B cell (primary cell): ENCODE measurements at regions not wholly inside any gene's neighbourhood (a gene's known extent, or its start where the extent isn't known, plus 50 kb on each side); places are given as distances from the start of the nearest gene placed in this dataset.

Source experiments
- EZH2 ChIP-seq: IDR thresholded peaks from 2 replicates; pipeline ENCODE4 v1.6.1; 2012; ENCODE audit warnings: borderline replicate concordance, low read depth, mild to moderate bottlenecking, moderate library complexity, low read length; ENCODE audit not compliant: insufficient read depth, poor library complexity, severe bottlenecking
- TF ChIP-seq, protein P1 (sequence below): fragments of 200-600 bp; IDR thresholded peaks from one replicate; pipeline ENCODE4 v1.8.0; 2022; ENCODE audit warnings: antibody characterized with exemption, mild to moderate bottlenecking

DNA sequence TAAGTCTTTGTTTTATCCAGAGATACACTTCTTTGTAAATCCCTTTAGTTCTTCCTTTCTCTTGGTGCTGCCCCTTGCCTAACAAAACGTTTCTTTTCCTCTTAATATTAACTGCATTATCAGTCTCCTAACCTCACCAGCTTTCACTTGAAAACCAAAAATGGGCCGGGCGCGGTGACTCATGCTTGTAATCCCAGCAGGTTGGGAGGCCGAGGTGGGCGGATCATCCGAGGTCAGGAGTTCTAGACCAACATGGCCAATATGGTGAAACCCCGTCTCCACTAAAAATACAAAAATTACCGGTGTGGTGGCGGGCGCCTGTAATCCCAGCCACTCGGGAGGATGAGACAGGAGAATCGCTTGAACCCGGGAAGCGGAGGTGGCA is 329.8 kb upstream of the MIR17HG start:
- TF ChIP-seq, protein P1, sequence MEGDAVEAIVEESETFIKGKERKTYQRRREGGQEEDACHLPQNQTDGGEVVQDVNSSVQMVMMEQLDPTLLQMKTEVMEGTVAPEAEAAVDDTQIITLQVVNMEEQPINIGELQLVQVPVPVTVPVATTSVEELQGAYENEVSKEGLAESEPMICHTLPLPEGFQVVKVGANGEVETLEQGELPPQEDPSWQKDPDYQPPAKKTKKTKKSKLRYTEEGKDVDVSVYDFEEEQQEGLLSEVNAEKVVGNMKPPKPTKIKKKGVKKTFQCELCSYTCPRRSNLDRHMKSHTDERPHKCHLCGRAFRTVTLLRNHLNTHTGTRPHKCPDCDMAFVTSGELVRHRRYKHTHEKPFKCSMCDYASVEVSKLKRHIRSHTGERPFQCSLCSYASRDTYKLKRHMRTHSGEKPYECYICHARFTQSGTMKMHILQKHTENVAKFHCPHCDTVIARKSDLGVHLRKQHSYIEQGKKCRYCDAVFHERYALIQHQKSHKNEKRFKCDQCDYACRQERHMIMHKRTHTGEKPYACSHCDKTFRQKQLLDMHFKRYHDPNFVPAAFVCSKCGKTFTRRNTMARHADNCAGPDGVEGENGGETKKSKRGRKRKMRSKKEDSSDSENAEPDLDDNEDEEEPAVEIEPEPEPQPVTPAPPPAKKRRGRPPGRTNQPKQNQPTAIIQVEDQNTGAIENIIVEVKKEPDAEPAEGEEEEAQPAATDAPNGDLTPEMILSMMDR, result no peak
- TF ChIP-seq EZH2, result no peak
